Left ventricle myocardium inferior (tissue), 1 donor: ENCODE measurements at regions not wholly inside any gene's neighbourhood (a gene's known extent, or its start where the extent isn't known, plus 50 kb on each side); places are given as distances from the start of the nearest gene placed in this dataset.

Experiments used
- DNase-seq: peaks from one replicate; pipeline ENCODE4 v3.0.0-alpha.2; 2020
- H3K27ac ChIP-seq: fragments of 200-600 bp; replicated peaks from 2 replicates; pipeline ENCODE4 v1.8.0; 2021
- H3K27me3 ChIP-seq: fragments of 200-600 bp; 2 replicates; pipeline ENCODE4 v1.8.0; 2021; ENCODE audit warnings: low read depth
- H3K36me3 ChIP-seq: fragments of 200-600 bp; 2 replicates; pipeline ENCODE4 v1.8.0; 2021
- H3K4me1 ChIP-seq: fragments of 200-600 bp; 2 replicates; pipeline ENCODE4 v1.8.0; 2021
- H3K4me3 ChIP-seq: fragments of 200-600 bp; 2 replicates; pipeline ENCODE4 v1.8.0; 2021; ENCODE audit warnings: mild to moderate bottlenecking, moderate library complexity
- H3K9me3 ChIP-seq: fragments of 200-600 bp; replicated peaks from 2 replicates; pipeline ENCODE4 v1.8.0; 2021
- CTCF ChIP-seq: fragments of 200-600 bp; IDR thresholded peaks from 2 replicates; pipeline ENCODE4 v1.8.0; 2021; ENCODE audit warnings: antibody characterized with exemption, mild to moderate bottlenecking, borderline replicate concordance
- intact Hi-C: fragments of 100-400 bp; cut with micrococcal nuclease; formaldehyde crosslinking; loops from one replicate; pipeline ENCODE4 v1.11.0; 2022
- donor health status: DM: no; HTN: yes; CAD: no; lungs with severe emphysema.

- H3K4me3 ChIP-seq: no peak overlapping the region
- H3K4me1 ChIP-seq: no peaks in the 10 kb centered on the region
- TF ChIP-seq CTCF: no peak
- peaks cover 18% of the 10 kb centered on the region for H3K27me3 ChIP-seq
- peaks cover 4% of the 10 kb centered on the region for H3K9me3 ChIP-seq
- H3K27ac ChIP-seq: no peak overlapping the region
- H3K36me3 ChIP-seq: no peaks in the 10 kb centered on the region
- intact Hi-C loops: no loop called here
- DNase-seq: no peak
Measured at GRCh38 chr2:6310256-6311215, 555.2 kb downstream of the CMPK2 start.

GRCh38 chr2:6312367-6312766 lies 553.3 kb downstream of the CMPK2 start:
- intact Hi-C loops: no loop called here
- H3K4me3 ChIP-seq: no peak overlapping the region
- DNase-seq: no peak
- H3K27ac ChIP-seq: no peak overlapping the region
- peaks cover 28% of the 10 kb centered on the region for H3K27me3 ChIP-seq
- no peaks in the 10 kb centered on the region for H3K4me1 ChIP-seq
- no peaks in the 10 kb centered on the region for H3K36me3 ChIP-seq
- H3K9me3 ChIP-seq: peaks cover 4% of the 10 kb centered on the region
- TF ChIP-seq CTCF: no peak

- DNase-seq: no peak
- H3K4me1 ChIP-seq: no peaks in the 10 kb centered on the region
- no peak overlapping the region for H3K4me3 ChIP-seq
- H3K9me3 ChIP-seq: peaks cover 4% of the 10 kb centered on the region
- TF ChIP-seq CTCF: no peak
- intact Hi-C loops: no loop called here
- H3K27me3 ChIP-seq: peaks cover 35% of the 10 kb centered on the region
- no peaks in the 10 kb centered on the region for H3K36me3 ChIP-seq
- no peak overlapping the region for H3K27ac ChIP-seq
Measured at GRCh38 chr2:6314218-6314960, 551.3 kb downstream of the CMPK2 start.

- intact Hi-C loops: no loop called here
- no peaks in the 10 kb centered on the region for H3K4me1 ChIP-seq
- H3K4me3 ChIP-seq: no peak overlapping the region
- no peaks in the 10 kb centered on the region for H3K27me3 ChIP-seq
- H3K36me3 ChIP-seq: no peaks in the 10 kb centered on the region
- TF ChIP-seq CTCF: no peak
- peaks cover 56% of the 10 kb centered on the region for H3K9me3 ChIP-seq
- no peak overlapping the region for H3K27ac ChIP-seq
- no peak for DNase-seq
Measured at GRCh38 chr2:6325616-6326015, 540.1 kb downstream of the CMPK2 start.

- no peak for TF ChIP-seq CTCF
- H3K9me3 ChIP-seq: peaks cover 46% of the 10 kb centered on the region
- no peak for DNase-seq
- H3K36me3 ChIP-seq: no peaks in the 10 kb centered on the region
- H3K4me1 ChIP-seq: no peaks in the 10 kb centered on the region
- no peaks in the 10 kb centered on the region for H3K27me3 ChIP-seq
- H3K27ac ChIP-seq: no peak overlapping the region
- intact Hi-C loops: no loop called here
- no peak overlapping the region for H3K4me3 ChIP-seq
Measured at GRCh38 chr2:6326958-6327357, 538.7 kb downstream of the CMPK2 start.
